ENCODE measurements at regions not wholly inside any gene's neighbourhood (a gene's known extent, or its start where the extent isn't known, plus 50 kb on each side); places are given as distances from the start of the nearest gene placed in this dataset.
A peak's percentile ranks its signal among the peaks of the same experiment; 100 is the strongest.

DNA sequence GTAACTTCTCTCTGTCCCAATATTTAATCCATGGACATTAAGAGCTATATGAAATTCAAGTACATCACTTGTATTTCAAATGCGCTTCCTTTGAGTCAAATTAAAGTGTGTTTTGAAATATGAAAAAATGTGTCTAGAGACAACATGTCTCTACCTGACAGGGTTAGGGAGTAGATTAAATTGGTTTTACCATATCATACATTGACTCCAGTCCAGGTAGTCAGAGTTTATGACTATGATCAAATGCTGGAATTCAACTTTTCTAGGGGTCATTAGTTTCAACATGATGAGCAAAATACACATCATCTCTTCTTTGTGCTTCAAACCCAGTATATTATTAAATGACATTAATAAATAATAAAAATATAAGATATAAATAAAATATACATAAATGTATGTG, 259.2 kb downstream of the CDH10 start:
- DNase-seq: no peak
- no peak overlapping the region for H3K4me3 Mint-ChIP-seq
- H3K27me3 Mint-ChIP-seq: no peaks in the 10 kb centered on the region
- CTCF ChIA-PET: no interaction called here
- no peaks in the 10 kb centered on the region for H3K36me3 Mint-ChIP-seq
- peaks cover 12% of the 10 kb centered on the region for H3K9me3 Mint-ChIP-seq
- no peak overlapping the region for H3K27ac Mint-ChIP-seq
- H3K4me1 Mint-ChIP-seq: no peaks in the 10 kb centered on the region

GRCh38 chr5:24388448-24388847, 256.3 kb downstream of the CDH10 start:
- CTCF ChIA-PET: no interaction called here
- Mint-ChIP-seq H3K9me3 (peaks cover 27% of the 10 kb centered on the region), H3K4me3 (no peak overlapping the region), H3K27me3 (no peaks in the 10 kb centered on the region), H3K4me1 (no peaks in the 10 kb centered on the region), H3K36me3 (no peaks in the 10 kb centered on the region), H3K27ac (no peak overlapping the region)
- no peak for DNase-seq

GRCh38 chr5:24389968-24390367, 254.8 kb downstream of the CDH10 start:
- CTCF ChIA-PET: no interaction called here
- H3K9me3 Mint-ChIP-seq: peaks cover 33% of the 10 kb centered on the region
- no peaks in the 10 kb centered on the region for H3K27me3 Mint-ChIP-seq
- no peak overlapping the region for H3K27ac Mint-ChIP-seq
- no peak overlapping the region for H3K4me3 Mint-ChIP-seq
- no peaks in the 10 kb centered on the region for H3K36me3 Mint-ChIP-seq
- no peaks in the 10 kb centered on the region for H3K4me1 Mint-ChIP-seq
- DNase-seq: no peak

GRCh38 chr5:24391816-24392215, 253.0 kb downstream of the CDH10 start:
- no peak overlapping the region for H3K4me3 Mint-ChIP-seq
- H3K36me3 Mint-ChIP-seq: no peaks in the 10 kb centered on the region
- H3K27me3 Mint-ChIP-seq: no peaks in the 10 kb centered on the region
- H3K27ac Mint-ChIP-seq: peak overlapping the region; percentile 42
- DNase-seq: no peak
- H3K4me1 Mint-ChIP-seq: no peaks in the 10 kb centered on the region
- peaks cover 32% of the 10 kb centered on the region for H3K9me3 Mint-ChIP-seq
- CTCF ChIA-PET: no interaction called here

GRCh38 chr5:24397601-24398000, 247.2 kb downstream of the CDH10 start:
- Mint-ChIP-seq H3K9me3 (peaks cover 35% of the 10 kb centered on the region), H3K4me1 (no peaks in the 10 kb centered on the region), H3K4me3 (no peak overlapping the region), H3K27ac (no peak overlapping the region), H3K36me3 (no peaks in the 10 kb centered on the region), H3K27me3 (no peaks in the 10 kb centered on the region)
- CTCF ChIA-PET: no interaction called here
- DNase-seq: no peak

DNA sequence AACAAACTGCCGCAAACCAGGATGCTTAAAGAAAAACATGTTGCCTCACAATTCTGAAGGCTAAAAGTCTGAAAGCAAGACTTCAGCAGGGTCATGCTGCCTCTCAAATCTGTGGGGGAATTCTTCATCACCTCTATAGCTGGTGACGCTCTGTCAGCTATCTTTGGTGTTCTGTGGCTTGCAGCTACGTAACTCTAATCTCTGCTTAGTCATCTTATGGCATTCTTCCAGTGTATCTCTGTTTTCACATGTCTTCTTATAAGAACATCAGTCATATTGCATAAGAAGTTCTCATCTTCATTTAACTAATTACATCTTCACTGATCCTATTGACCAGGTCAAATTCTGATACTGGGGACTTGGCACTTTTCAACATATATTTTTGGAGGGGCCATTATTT, 243.0 kb downstream of the CDH10 start:
- peaks cover 25% of the 10 kb centered on the region for H3K9me3 Mint-ChIP-seq
- no peak for DNase-seq
- H3K36me3 Mint-ChIP-seq: no peaks in the 10 kb centered on the region
- CTCF ChIA-PET: no interaction called here
- H3K4me3 Mint-ChIP-seq: no peak overlapping the region
- no peaks in the 10 kb centered on the region for H3K27me3 Mint-ChIP-seq
- no peak overlapping the region for H3K27ac Mint-ChIP-seq
- H3K4me1 Mint-ChIP-seq: no peaks in the 10 kb centered on the region

DNA sequence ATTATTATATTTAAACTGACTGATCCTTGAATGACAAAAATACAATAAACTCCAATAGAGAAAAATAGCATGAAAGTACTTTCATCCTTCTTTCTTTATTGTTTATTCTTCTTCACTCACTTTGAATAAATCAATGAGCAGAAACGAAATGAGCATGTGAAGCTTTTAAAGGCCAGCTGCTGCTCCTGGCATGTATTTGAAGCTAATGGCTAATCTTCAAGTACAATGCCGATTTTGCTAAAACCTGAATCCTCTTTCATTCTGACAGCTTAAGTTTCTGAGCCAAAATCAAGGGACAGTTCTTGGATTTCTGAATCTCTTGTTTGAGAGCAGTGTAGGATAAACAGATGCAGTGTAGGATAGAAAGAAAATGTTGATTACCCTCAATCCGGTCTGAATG, 237.3 kb downstream of the CDH10 start:
- CTCF ChIA-PET: no interaction called here
- no peaks in the 10 kb centered on the region for H3K4me1 Mint-ChIP-seq

GRCh38 chr5:24428345-24428744, 216.4 kb downstream of the CDH10 start:
- CTCF ChIA-PET: no interaction called here
- no peak overlapping the region for H3K4me3 Mint-ChIP-seq
- peaks cover 8% of the 10 kb centered on the region for H3K9me3 Mint-ChIP-seq
- H3K36me3 Mint-ChIP-seq: no peaks in the 10 kb centered on the region
- no peak for DNase-seq
- H3K27me3 Mint-ChIP-seq: no peaks in the 10 kb centered on the region
- H3K4me1 Mint-ChIP-seq: no peaks in the 10 kb centered on the region
- H3K27ac Mint-ChIP-seq: no peak overlapping the region

More for the DNA sequence above, 237.3 kb downstream of the CDH10 start:
- Mint-ChIP-seq H3K9me3 (peaks cover 5% of the 10 kb centered on the region), H3K4me3 (no peak overlapping the region), H3K27ac (no peak overlapping the region), H3K27me3 (no peaks in the 10 kb centered on the region), H3K36me3 (no peaks in the 10 kb centered on the region)
- no peak for DNase-seq

GRCh38 chr5:24433555-24433954, 211.2 kb downstream of the CDH10 start:
- CTCF ChIA-PET: no interaction called here
- H3K4me1 Mint-ChIP-seq: no peaks in the 10 kb centered on the region
- H3K36me3 Mint-ChIP-seq: no peaks in the 10 kb centered on the region
- no peak overlapping the region for H3K4me3 Mint-ChIP-seq
- DNase-seq: no peak
- no peaks in the 10 kb centered on the region for H3K27me3 Mint-ChIP-seq
- no peak overlapping the region for H3K27ac Mint-ChIP-seq
- H3K9me3 Mint-ChIP-seq: peaks cover 10% of the 10 kb centered on the region

All from activated naive CD4-positive, alpha-beta T cell treated with anti-CD3 and anti-CD28 coated beads, Interleukin-2, amount 10 ng/mL, durations not matched to agents 7 days and 5 days (primary cell).